ENCODE measurements at regions not wholly inside any gene's neighbourhood (a gene's known extent, or its start where the extent isn't known, plus 50 kb on each side); places are given as distances from the start of the nearest gene placed in this dataset.

DNA sequence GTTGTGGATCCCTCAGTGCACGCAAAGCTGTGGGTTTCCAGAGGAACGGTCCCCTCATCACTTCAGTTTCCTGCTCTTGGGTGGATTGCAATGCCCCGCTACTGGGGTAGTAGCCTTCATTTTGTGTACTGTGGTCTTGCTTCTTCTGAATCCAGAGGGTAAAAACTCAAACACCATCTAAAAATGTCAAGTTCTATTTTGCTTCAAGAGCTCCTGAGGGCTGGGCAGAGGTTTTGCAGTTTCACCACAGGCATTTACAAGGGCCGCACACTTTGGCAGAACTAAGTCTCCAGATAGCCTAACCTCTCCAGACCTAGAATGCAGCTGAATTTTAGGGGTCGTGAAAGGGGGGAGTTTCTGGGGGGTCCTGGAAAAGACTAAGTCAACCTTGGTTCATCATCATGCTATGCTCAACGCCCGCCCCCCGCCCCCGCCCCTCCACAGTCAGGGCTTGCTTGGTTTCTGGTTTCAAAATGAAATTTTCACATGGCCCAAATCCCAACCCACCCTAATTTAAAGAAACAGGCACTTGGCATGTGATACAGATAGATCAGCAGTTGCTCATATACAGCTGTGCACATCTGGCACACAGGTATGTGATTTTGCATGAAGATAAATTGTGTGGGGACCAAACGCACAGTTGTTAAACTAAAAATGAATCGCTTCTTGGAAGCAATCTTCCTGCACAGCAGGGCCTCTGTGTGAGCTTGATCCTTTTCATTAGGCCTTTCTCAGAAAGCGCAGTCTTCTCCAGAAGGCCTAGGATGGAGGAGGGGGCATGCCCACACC, 329.6 kb downstream of the OSR1 start:
- no peak for DNase-seq

DNA sequence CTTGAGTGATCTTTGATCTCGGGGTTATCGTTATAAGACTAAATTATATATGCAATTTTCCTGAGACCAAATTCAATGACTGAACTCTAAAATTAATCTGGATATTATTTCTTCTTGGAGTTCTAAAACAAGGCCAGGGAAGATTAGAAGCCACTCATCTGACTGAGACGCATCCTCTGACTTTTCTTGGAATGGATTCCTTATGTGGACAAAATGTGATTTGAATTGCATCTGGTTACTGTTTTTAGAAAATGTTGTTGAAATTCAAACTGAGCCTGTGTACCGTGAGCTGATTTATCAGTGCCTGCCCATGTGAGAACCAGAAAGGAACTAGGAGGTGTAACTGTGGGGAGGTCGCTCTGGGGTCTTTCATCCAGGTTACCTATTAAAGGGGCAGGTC, 330.8 kb downstream of the OSR1 start:
- DNase-seq: no peak

DNA sequence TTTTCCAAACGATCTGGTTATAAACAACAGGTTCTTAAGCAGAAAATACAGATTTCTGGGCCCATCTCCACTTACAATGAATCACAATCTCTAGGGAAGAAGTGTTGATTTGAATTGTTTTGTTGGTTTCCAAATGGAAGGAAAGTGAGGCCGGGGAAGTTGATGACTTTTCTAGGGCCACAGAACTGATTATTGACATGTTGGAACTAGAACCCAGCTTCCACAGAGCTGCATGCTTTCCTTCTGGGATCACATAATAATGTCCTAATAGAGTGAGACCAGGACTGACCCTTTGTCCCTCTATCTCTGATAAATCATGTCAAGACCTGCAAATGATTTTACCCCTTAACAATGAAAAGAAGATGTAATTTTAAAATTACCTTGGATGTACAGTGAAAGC, 332.2 kb downstream of the OSR1 start:
- no peak for DNase-seq

DNA sequence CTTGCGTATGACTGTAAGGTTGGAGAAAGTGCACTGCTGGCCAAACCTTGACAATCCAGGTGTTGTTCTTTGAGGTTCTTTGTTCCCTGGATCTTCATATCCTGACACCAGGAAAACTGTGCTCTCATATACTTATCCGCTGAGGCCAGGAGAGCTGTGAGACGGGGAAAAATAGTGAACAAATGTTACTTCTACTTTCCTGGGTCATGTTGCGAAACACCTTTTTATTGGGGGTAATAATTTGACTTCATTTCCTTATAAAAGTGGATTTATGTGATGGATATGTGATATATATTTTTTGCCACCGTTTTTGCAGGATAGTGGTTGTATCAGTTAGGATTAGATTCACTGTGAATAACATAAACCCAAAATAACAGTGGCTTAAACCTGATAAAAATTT, 336.1 kb downstream of the OSR1 start:
- no peak for DNase-seq

DNA sequence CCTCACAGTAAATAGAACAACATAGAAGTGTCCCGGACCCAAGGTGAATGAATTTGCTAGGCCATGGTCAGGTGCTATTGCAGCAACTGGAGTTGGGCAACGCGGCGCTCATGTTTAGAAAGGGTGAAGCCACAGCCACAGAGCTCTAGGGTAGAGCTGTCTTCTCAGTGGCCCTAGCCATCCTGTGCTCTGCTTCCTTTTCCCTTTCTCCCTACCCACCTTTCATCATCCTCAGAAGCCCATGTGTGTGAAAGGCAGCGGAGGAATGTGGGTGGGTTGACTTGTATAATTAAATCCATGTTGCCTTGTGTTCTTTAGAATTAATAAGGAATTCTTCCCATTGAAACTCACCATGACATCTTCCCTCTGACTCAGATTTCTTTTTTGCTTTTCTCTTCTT, 336.7 kb downstream of the OSR1 start:
- DNase-seq: no peak

DNA sequence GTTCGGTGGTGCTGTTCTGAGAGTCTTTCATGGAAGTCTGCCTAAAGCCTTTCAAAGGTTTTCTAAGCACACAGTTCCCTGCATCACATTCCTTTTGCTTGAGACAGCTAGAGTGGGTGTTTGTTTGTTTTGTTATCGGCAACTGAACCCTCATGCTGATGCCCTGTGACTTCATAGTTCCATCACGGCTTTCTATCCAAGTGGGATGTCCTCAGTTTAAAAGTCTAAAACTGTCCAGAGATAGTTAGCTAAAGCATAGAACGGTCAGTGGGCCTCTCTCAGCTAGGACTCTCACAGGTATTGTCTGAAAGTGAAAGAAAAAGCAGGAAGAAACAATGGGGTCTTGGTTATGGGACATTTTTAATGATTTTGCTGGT, 337.3 kb downstream of the OSR1 start:
- no peak for DNase-seq

DNA sequence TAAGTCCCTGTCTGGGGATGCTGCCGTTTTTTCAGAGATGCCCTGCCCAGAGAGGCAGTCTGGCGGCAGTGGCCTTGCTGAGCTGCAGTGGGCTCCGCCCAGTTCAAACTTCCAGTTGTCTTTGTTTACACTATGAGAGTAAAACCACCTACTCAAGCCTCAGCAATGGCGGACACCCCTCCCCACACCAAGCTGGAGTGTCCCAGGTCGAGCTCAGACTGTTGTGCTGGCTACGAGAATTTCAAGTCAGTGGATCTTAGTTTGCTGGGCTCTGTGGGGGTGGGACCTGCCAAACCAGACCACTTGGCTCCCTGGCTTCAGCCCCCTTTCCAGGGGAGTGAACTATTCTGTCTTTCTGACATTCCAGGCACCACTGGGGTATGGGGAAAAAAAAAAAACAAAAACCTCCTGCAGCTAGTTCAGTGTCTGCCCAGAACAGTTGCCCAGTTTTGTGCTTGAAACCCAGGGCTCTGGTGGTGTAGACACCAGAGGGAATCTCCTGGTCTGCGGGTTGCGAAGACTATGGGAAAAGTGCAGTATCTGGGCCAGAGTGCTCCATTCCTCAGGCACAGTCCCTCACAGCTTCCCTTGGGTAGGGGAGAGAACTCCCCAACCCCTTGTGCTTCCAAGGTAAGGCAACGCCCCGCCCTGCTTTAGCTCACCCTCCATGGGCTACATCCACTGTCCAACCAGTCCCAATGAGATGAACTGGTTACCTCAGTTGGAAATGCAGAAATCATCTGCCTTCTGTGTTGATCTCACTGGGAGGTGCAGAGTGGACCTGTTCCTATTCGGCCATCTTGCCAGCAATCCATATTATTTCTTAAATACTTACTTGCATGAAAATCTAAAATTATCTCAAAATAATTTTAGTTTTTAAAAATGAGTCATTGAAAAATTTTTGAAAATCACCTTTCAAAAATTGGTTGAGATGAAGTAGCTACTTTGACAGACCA, 338.0 kb downstream of the OSR1 start:
- DNase-seq: no peak

DNA sequence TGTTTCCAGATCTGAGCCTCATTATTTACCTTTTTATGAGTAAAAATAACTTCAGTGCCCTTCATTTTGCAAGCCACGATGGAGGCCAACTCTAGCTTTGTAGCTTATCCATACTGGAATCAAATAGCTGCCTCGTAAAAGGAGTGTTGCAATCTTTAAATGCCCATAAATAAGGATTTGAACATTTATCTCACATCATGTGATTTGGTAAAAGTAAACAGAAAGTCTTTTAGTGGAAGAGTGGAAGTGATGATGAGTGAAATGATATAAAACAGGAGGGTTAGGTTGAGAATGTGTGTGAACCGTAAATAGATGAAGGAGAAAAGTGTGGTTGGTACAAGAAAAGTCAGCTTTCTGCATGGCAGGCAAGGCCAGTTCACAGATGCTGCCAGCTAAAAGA, 348.9 kb downstream of the OSR1 start:
- no peak for DNase-seq

DNA sequence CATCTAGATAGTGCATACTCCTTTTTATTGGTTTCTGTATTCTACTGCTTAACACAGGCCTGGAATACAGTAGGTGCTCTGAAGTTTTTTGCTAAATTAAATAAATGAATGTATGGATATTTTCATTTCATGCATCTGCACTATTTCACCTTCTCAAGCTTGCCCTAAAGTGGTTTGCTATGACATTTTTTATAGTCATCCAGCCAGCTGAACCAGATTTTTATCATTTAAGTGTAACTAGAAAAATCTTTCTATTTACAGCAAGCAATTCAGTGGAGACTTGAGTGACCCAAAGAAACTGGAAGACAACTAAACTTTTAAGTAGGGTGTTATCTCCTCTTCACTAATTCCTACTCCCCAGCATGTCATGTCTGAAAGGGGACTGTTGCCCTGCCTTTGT, 354.9 kb downstream of the OSR1 start:
- DNase-seq: no peak

DNA sequence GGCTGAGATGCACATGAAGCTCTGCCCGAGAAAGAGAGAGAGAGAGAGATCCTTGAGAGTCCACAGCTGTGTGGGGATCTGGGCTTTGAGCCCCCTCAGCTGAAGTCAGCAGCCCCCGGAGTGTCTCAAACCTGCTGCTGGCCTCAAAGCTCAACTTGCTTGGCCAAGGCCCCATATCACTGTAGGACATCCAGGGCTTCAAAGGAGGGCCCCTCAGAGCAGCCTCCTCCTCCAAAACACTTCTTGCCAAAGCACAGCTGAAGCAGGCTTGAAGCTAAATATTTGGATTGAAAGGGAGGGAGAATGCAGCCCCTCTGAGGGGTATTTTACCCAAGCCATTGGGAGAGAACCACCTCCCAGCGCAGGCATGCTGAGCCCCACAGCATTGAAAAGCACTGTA, 357.6 kb downstream of the OSR1 start:
- no peak for DNase-seq

DNA sequence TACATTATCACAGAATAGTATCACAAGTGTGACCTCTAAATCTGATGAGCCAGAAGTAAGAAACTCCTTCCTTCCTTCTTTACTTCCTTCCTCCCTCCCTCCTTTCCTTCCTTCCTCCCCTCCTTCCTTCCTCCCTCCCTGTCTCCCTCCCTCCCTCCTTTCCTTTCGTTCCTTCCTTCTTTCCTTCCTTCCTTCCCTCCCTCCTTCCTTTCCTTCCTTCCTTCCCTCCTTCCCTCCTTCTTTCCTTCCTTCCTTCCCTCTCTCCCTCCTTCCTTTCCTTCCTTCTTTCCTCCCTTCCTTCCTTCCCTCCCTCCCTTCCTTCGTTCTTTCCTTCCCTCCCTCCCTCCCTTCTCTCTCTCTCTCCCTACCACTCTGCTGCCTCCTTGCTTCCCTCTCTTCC, 359.2 kb downstream of the OSR1 start:
- no peak for DNase-seq

DNA sequence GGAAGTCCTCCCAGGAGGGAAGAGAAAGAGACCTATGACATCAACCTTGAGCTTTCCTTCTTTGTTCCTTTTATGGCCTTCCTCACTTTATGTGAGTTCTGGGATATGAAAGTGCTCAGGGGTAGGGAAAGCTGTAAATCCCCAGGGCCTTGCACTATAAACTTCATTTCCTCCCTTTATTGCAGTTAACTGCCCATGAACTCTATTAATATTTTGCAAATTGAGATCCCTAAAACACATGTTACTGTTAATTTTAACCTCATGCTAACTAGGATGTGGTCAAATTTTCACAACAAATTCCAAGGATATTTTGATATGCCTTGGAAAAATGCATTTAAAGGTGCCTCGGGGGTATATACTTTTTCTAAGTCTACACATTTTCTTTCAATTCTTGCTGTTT, 359.9 kb downstream of the OSR1 start:
- no peak for DNase-seq

DNA sequence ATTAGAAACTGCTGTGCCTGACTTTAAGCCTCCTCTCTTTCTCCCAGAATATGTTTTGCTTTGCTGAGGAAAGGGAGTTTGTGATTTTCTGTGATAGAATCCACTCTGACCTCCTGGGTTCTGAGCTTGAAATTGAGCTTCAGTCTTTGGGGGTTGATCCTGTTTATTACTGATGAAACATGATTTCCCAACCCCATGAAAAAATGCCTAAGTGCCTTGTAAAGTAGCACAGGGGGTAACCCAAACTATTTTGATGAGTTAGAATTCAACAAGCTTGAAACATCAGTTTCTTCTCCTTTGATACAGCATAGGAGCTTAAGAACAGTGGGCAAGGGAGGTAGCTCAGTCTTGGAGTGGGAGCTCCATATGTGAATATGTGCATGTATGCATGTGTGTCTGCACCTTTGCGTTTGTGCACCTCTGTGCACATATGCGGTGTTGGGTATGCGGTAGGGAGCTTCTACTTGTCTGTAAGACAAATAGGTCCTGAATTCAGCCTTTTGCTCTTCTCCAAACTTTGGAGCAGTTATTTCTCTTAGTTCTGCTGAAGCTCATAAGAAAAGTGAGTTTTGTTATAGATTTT, 364.6 kb downstream of the OSR1 start:
- no peak for DNase-seq

DNA sequence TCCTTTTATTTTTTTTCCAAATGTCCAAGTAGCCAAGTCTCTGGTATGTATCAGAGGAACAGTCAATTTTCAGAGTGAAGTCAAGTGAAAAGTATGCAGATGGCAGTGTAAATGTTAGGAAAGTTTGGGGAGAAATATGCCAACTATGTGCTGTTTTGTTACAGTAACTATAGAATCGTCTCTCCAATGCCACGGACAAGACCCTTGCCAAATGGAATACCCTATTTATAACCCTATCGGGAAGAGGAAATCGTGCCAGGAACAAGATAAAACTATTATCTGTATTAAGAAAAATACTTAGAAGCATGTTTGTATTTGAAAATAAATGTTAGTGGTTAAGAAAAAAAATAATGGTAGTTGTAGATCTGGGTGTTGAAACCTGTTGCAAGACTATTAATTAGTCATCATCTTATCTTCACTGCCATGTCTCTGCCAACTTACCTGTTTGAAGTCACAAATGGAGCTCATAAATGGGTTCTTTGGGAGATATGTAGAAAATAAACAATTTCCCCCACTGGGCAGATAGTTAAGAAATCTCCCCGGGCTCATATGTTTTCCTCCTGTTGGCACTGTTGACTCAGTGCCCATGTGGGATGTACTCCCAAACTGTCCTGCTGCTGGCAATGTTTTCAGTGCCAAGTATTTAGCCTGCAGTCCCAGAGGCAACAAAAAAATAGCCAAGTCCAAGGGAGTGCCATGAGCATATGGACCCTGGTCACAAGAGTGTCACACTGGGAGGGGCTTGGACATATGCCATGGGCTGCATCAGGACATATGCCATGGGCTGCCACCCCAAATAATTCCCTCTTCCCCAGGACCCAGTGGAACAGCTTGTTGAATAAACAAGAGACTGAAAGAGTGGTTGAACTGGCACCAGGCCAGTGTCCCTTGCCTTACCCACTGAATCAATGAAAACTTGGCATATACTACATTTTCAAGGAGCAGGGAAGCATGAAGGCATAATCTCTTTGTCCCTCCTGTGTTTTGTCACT, 366.9 kb downstream of the OSR1 start:
- no peak for DNase-seq

DNA sequence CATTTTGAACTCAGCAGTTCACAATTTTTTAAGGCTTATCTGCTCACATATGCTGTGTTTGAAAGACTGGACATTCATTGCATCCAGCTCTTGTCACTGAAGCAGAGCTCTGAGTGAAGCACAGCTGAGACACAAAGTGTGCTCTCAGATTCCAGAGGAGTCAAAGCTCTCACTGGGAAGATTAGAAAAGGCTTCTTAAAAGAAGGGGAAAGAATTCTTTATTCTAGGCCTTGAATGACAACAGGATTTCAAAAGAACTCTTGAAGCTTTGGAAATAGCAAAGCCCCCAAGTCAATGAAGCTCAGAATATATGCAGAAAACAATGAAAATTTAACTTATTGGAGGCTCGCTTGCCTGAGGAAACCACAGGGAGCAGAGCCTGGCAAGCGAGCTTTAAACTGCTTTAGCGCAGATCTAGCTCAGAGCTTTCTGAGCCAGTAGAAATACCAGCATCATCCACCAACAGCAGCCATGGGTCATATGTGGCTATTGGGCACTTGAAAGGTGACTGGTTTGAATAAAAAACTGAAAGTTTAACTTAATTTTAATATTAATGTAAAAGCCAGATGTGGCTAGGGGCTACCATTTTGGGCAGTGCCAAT, 369.7 kb downstream of the OSR1 start:
- DNase-seq: no peak

DNA sequence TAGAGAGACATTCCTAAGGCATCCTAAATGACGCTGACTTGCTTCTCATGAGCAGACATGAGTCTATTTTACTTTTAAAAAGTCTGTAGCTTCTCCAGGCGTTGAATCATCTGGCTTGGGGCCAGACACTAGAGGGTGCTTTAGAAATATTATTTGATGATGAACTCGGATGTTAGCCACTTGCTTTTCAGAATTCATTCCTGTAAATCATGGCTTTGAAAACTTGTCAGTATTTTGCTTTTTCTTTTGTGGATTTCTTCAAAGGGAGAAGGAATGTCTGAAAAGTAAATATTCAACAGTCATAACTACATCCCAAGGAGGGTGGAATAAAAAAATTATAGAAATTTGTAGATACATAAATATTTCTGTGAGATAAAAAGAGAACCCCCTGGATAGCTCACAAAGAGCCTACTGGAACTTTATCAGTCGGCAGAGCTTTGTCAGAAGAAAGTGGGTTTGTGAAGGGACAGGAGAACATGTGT, 370.8 kb downstream of the OSR1 start:
- DNase-seq: no peak

DNA sequence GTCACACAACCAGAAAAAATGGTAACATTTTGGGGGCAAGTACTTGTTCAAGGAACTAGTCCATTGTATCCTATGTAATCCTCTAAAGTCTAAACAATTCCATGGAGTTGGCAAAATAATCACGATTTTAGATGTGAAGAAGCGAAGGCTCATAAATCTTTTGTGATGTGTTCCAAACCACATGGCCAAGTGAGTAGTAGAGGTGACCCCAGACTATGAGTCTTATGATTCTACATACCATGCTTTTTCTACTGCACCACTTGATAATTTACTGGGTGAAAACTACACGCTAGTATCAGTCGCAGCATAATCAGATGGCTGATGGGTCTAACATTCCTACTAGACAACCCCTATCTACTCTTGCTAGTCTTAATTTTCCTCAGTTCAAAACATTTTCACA, 371.4 kb downstream of the OSR1 start:
- no peak for DNase-seq

DNA sequence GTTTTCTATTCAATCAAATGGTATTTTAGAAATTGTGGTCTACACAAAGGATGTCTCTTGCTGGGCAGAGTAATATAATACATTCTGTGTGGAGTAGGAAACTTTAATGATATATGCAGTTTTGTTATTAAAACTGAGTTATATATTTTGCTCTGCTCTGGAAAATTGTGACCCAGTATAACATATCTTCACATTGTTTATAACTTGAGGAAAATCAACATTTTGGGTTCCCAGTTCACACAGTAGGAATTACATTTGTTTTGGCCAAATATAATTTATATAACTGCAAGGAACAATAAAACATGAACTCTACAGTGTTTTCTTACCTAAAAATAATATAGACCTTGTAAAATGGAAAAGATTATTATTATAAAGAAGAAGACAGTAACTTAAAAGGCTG, 372.4 kb downstream of the OSR1 start:
- DNase-seq: no peak

DNA sequence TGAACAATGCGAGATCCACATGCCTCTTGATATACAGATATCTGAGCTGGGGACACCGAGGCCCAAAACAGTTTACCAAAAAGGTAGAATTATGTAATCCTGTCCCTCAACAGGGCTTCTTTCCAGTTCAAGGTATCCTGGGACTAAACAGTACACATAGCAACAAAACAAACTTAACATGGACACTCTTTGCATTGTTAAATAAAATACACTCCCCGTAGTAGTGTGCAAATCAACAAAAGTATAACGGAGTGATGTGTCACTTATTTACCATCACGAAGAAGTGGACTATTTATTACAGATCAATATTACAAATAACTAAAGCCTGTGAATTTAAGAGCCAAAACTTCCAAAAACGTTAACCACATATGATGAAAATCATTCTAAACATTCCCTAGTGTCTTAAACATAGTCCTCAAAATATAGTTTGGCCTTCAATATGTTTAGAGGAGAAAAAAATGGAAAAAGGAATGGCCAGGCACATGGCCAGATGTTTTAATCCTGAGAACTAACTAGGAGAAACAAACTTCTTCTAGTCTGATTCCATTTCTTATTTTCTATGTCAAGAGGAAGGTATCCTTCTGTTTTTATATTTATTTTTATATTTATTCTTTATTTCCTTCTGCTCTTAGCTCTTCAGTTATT, 377.5 kb downstream of the OSR1 start:
- DNase-seq: no peak

DNA sequence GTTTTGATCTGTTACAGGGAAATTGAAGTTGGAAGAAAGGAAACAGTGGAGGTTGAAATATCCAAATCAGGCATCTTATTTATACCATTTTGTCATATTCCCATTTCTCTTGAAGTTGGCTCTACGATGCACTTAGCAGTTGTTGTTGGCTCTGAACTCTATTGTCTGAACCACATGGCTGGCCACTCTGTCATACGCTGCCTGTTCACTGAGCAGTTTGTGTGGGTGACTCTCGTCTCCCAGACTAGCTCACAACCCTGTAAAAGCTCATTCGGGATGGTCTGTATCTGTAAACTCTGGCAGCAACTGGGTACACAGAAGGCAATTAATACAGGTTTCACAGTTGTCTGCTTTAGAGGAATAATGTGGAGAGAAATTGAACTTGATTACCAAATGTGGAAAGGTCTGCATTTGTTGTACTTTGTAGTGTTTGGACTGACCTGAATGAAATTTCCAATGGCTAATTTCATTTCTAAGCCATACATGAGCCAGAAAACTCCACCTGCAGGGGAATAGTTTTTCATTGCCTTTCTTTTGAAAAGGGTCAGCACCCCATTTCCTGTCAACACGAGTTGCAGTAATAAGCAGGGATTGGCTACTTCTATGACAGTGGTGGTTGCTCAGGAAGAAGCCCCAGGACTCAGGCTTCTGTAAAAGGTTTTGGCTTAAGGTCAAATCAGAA, 378.2 kb downstream of the OSR1 start:
- DNase-seq: no peak

DNA sequence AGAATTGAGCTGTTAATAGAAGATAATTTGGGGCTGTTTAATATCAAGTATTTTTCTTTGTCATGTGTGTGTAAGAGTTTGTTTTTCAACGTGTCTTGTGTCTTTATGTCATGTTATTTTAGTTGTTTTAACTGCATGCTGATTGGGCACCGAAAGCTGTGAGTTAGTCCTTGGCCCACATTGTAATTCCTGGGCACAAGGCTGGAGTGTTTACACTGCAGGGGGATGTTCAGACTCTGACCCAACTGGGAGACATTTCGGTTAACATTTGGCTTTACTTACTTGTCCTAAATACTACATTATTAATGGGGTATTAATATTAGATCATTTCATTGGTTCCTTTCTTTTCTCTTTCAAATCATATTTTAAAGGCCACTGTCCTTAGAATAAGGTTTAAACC, 381.0 kb downstream of the OSR1 start:
- DNase-seq: no peak

Data from NCI-H1436 (cell line).